Heart left ventricle (tissue), 16 donors: ENCODE measurements at regions not wholly inside any gene's neighbourhood (a gene's known extent, or its start where the extent isn't known, plus 50 kb on each side); places are given as distances from the start of the nearest gene placed in this dataset.
A peak's percentile ranks its signal among the peaks of the same experiment; 100 is the strongest.

Source experiments
- ATAC-seq, 4 donors: fragments of 200-7000 bp; cut with Tn5 transposase; one replicate each; pipeline ENCODE4 v1.9.1; 2020 to 2022; ENCODE audit warnings: moderate library complexity in 4 of 4, mild to moderate bottlenecking in 3 of 4, moderate number of reproducible peaks in 1 of 4
- DNase-seq, 5 donors: peaks; one replicate each; pipeline ENCODE4 v3.0.0-alpha.2; 2020
- H3K27ac ChIP-seq, 12 donors: fragments of 200-600 bp; sonication (generic) in 4 of 12; one replicate each; pipeline versions ENCODE4 v1.5.0 to v1.8.0; 2016 to 2022; ENCODE audit warnings: mild to moderate bottlenecking in 2 of 12
- H3K27me3 ChIP-seq, 9 donors: fragments of 200-600 bp; sonication (generic) in 2 of 9; one replicate each; pipeline versions ENCODE4 v1.5.1 to v1.8.0; 2016 to 2022; ENCODE audit warnings: mild to moderate bottlenecking in 3 of 9
- H3K36me3 ChIP-seq, 9 donors: fragments of 200-600 bp; sonication (generic) in 2 of 9; one replicate each; pipeline versions ENCODE4 v1.5.0 to v1.8.0; 2018 to 2022; ENCODE audit warnings: mild to moderate bottlenecking in 2 of 9
- H3K4me1 ChIP-seq, 12 donors: fragments of 200-600 bp; sonication (generic) in 4 of 12; one replicate each; pipeline versions ENCODE4 v1.5.0 to v1.8.0; 2016 to 2022; ENCODE audit warnings: mild to moderate bottlenecking in 3 of 12
- H3K4me3 ChIP-seq, 12 donors: fragments of 200-600 bp; sonication (generic) in 4 of 12; one replicate each; pipeline versions ENCODE4 v1.5.0 to v1.8.0; 2017 to 2022; ENCODE audit warnings: mild to moderate bottlenecking in 9 of 12, moderate library complexity in 4 of 12
- H3K9me3 ChIP-seq, 12 donors: fragments of 200-600 bp; sonication (generic) in 4 of 12; one replicate each; pipeline versions ENCODE4 v1.5.0 to v1.8.0; 2016 to 2022; ENCODE audit warnings: mild to moderate bottlenecking in 1 of 12
- CTCF ChIP-seq, 12 donors: fragments of 200-600 bp; sonication (generic) in 4 of 12; IDR thresholded peaks; one replicate each; pipeline versions ENCODE4 v1.5.0 to v1.8.0; 2018 to 2022; ENCODE audit warnings: antibody characterized with exemption in 12 of 12, mild to moderate bottlenecking in 5 of 12
- POLR2A ChIP-seq, 2 donors: fragments of 450-650 bp; IDR thresholded peaks; one replicate each; pipeline ENCODE4 v1.6.1; 2017; ENCODE audit warnings: antibody characterized with exemption in 2 of 2, mild to moderate bottlenecking in 2 of 2, moderate library complexity in 2 of 2
- WGBS, 4 donors: extraction: QIAGEN DNeasy Blood & Tissue Kit in 2 of 4; methylation state at CpG; one replicate each; pipeline versions ENCODE4 v1.1.5 to v1.1.7; 2013 to 2018; 5-methylcytosine and 5-hydroxymethylcytosine counted together
- intact Hi-C, 10 donors: fragments of 100-400 bp; cut with DNase I; formaldehyde crosslinking; loops; one replicate each; pipeline versions ENCODE4 v1.11.1 to v1.14.2; 2022
- donor health status: ischemic (EF 13 %, LVEDD 7.1; RV severe dilation, severe dysfunction).
- donor health status: healthy with polysubstance abuse.
- donor health status: DM: no; HTN: yes; CAD: no.
- donor health status: DM: no; HTN: no; CAD: no.
- donor health status: ischemic (EF 25% LVEDD 6.9; RV normal size, moderate dysfunction).
- donor health status: ischemic (EF 25% LVEDD 5.7; RV mildly dilated, moderate dysfunction).
- donor health status: healthy.
- donor health status: DM: yes; HTN: yes; CAD: no.
- donor health status: ischemic (EF 35%, LVEDD 5.7; RV mildly dilated, moderate dysfunction).
- donor health status: nonischemic (EF 11% LVEDD 7.7; RV severe dilation, severe dysfunction).
- donor health status: DM: yes; HTN: yes; CAD: no.
- donor health status: PGD.
- donor health status: ischemic (EF 29% LVEDD 5.4; RV normal size, mild dysfunction).
- donor health status: nonischemic (EF 23%, LVEDD 6.1; RV moderate dilation, normal function).

GRCh38 chr10:3931224-3931623 is 146.2 kb upstream of the KLF6 start:
- no peaks in the 10 kb centered on the region for H3K27me3 ChIP-seq
- H3K27ac ChIP-seq: no peak overlapping the region
- ATAC-seq: no peak
- H3K9me3 ChIP-seq: no peaks in the 10 kb centered on the region
- intact Hi-C loops: no loop called here
- TF ChIP-seq POLR2A (IDR thresholded peaks at IDR 0.05) (no peak), CTCF (IDR thresholded peaks at IDR 0.05) (no peak)
- WGBS, 4 donors: 87 to 100% (median 89%) methylated on average over 3 to 6 of the region's 6 CpGs
- no peak for DNase-seq
- peaks cover 0 to 42% (median 12%) of the 10 kb centered on the region in 12 donors for H3K4me1 ChIP-seq
- H3K4me3 ChIP-seq: no peak overlapping the region
- no peaks in the 10 kb centered on the region for H3K36me3 ChIP-seq

GRCh38 chr10:3928569-3928968 is 143.6 kb upstream of the KLF6 start:
- no peak for DNase-seq
- intact Hi-C loops: loop anchor here in 1 of 10 donors (10.0 kb wide), 1 partner anchor 64 kb away; no protein-coding TSS in a partner anchor
- 85 to 92% (median 87%) methylated on average over 2 of the region's 2 CpGs for WGBS, 4 donors
- H3K4me1 ChIP-seq: peaks cover 0 to 19% (median 2%) of the 10 kb centered on the region in 12 donors
- TF ChIP-seq CTCF (IDR thresholded peaks at IDR 0.05): no peak
- no peak for TF ChIP-seq POLR2A (IDR thresholded peaks at IDR 0.05)
- H3K27ac ChIP-seq: no peak overlapping the region
- no peaks in the 10 kb centered on the region for H3K27me3 ChIP-seq
- no peaks in the 10 kb centered on the region for H3K9me3 ChIP-seq
- no peak for ATAC-seq
- H3K36me3 ChIP-seq: no peaks in the 10 kb centered on the region
- no peak overlapping the region for H3K4me3 ChIP-seq

- no peaks in the 10 kb centered on the region for H3K27me3 ChIP-seq
- no peaks in the 10 kb centered on the region for H3K36me3 ChIP-seq
- DNase-seq: no peak
- TF ChIP-seq POLR2A (IDR thresholded peaks at IDR 0.05): no peak
- no peak for TF ChIP-seq CTCF (IDR thresholded peaks at IDR 0.05)
- WGBS, 4 donors: 37 to 51% (median 44%) methylated on average over 3 of the region's 3 CpGs
- H3K27ac ChIP-seq: no peak overlapping the region
- H3K4me3 ChIP-seq: no peak overlapping the region
- no peaks in the 10 kb centered on the region for H3K9me3 ChIP-seq
- intact Hi-C loops: loop anchor here in 1 of 10 donors (10.0 kb wide), 1 partner anchor 63 kb away; no protein-coding TSS in a partner anchor
- peak in 1 of 4 donors; percentile 34 for ATAC-seq
- peaks cover 0 to 19% (median 2%) of the 10 kb centered on the region in 12 donors for H3K4me1 ChIP-seq
These were observed 143.1 kb upstream of the KLF6 start for GRCh38 chr10:3928078-3928477.

- intact Hi-C loops: loop anchor here in 1 of 10 donors (10.0 kb wide), 1 partner anchor 62 kb away; no protein-coding TSS in a partner anchor
- no peaks in the 10 kb centered on the region for H3K36me3 ChIP-seq
- no peak for TF ChIP-seq CTCF (IDR thresholded peaks at IDR 0.05)
- no peak for TF ChIP-seq POLR2A (IDR thresholded peaks at IDR 0.05)
- peaks cover 0 to 25% (median 2%) of the 10 kb centered on the region in 12 donors for H3K4me1 ChIP-seq
- whole genome bisulfite sequencing, 4 donors: 62 to 69% (median 67%) methylated on average over 18 of the region's 18 CpGs
- ATAC-seq (no peak), DNase-seq (no peak)
- H3K27me3 ChIP-seq: no peaks in the 10 kb centered on the region
- no peaks in the 10 kb centered on the region for H3K9me3 ChIP-seq
- no peak overlapping the region for H3K27ac ChIP-seq
- H3K4me3 ChIP-seq: no peak overlapping the region
These were observed 141.9 kb upstream of the KLF6 start for GRCh38 chr10:3926675-3927525.
